ENCODE measurements at regions not wholly inside any gene's neighbourhood (a gene's known extent, or its start where the extent isn't known, plus 50 kb on each side); places are given as distances from the start of the nearest gene placed in this dataset.
"Not testable (repeated sequence)": the region's sequence is repeated elsewhere in the genome, so short reads cannot be mapped to it uniquely, and the experiment has no call there.

GRCh38 chr2:65762068-65762467 lies 329.7 kb upstream of the SPRED2 start:
- Mint-ChIP-seq H3K4me1 (ENCODE audit: low read depth) (no peaks in the 10 kb centered on the region), H3K9me3 (peaks cover 7% of the 10 kb centered on the region), H3K27ac (no peak overlapping the region), H3K27me3 (ENCODE audit: low read depth) (no peaks in the 10 kb centered on the region), H3K36me3 (ENCODE audit: low read depth) (no peaks in the 10 kb centered on the region), H3K4me3 (no peak overlapping the region)
- DNase-seq (ENCODE audit: low spot score): no peak

GRCh38 chr2:65754219-65754618 lies 321.8 kb upstream of the SPRED2 start:
- peaks cover 12% of the 10 kb centered on the region for H3K9me3 Mint-ChIP-seq
- H3K36me3 Mint-ChIP-seq (ENCODE audit: low read depth): no peaks in the 10 kb centered on the region
- H3K4me1 Mint-ChIP-seq (ENCODE audit: low read depth): no peaks in the 10 kb centered on the region
- no peak overlapping the region for H3K4me3 Mint-ChIP-seq
- no peak for DNase-seq (ENCODE audit: low spot score)
- H3K27me3 Mint-ChIP-seq (ENCODE audit: low read depth): no peaks in the 10 kb centered on the region
- no peak overlapping the region for H3K27ac Mint-ChIP-seq

GRCh38 chr2:65751408-65751807 lies 319.0 kb upstream of the SPRED2 start:
- Mint-ChIP-seq H3K9me3 (peaks cover 4% of the 10 kb centered on the region), H3K27me3 (ENCODE audit: low read depth) (no peaks in the 10 kb centered on the region), H3K4me1 (ENCODE audit: low read depth) (no peaks in the 10 kb centered on the region), H3K27ac (no peak overlapping the region), H3K36me3 (ENCODE audit: low read depth) (no peaks in the 10 kb centered on the region), H3K4me3 (no peak overlapping the region)
- DNase-seq (ENCODE audit: low spot score): no peak

- H3K4me3 Mint-ChIP-seq: no peak overlapping the region
- no peak for DNase-seq (ENCODE audit: low spot score)
- no peaks in the 10 kb centered on the region for H3K27me3 Mint-ChIP-seq (ENCODE audit: low read depth)
- no peaks in the 10 kb centered on the region for H3K4me1 Mint-ChIP-seq (ENCODE audit: low read depth)
- no peaks in the 10 kb centered on the region for H3K36me3 Mint-ChIP-seq (ENCODE audit: low read depth)
- no peaks in the 10 kb centered on the region for H3K9me3 Mint-ChIP-seq
- no peak overlapping the region for H3K27ac Mint-ChIP-seq
Observed at GRCh38 chr2:65749545-65749944, 317.1 kb upstream of the SPRED2 start.

GRCh38 chr2:65747875-65748274 lies 315.5 kb upstream of the SPRED2 start:
- not testable (repeated sequence) for H3K4me1 Mint-ChIP-seq (ENCODE audit: low read depth); H3K27ac Mint-ChIP-seq; H3K27me3 Mint-ChIP-seq (ENCODE audit: low read depth); H3K36me3 Mint-ChIP-seq (ENCODE audit: low read depth); H3K9me3 Mint-ChIP-seq; H3K4me3 Mint-ChIP-seq; DNase-seq (ENCODE audit: low spot score)

- H3K4me1 Mint-ChIP-seq (ENCODE audit: low read depth): no peaks in the 10 kb centered on the region
- no peak for DNase-seq (ENCODE audit: low spot score)
- no peaks in the 10 kb centered on the region for H3K9me3 Mint-ChIP-seq
- H3K27ac Mint-ChIP-seq: no peak overlapping the region
- no peak overlapping the region for H3K4me3 Mint-ChIP-seq
- H3K27me3 Mint-ChIP-seq (ENCODE audit: low read depth): no peaks in the 10 kb centered on the region
- no peaks in the 10 kb centered on the region for H3K36me3 Mint-ChIP-seq (ENCODE audit: low read depth)
Observed at GRCh38 chr2:65746931-65747675, 314.7 kb upstream of the SPRED2 start.

- DNase-seq (ENCODE audit: low spot score): no peak
- H3K4me1 Mint-ChIP-seq (ENCODE audit: low read depth): no peaks in the 10 kb centered on the region
- no peak overlapping the region for H3K4me3 Mint-ChIP-seq
- H3K36me3 Mint-ChIP-seq (ENCODE audit: low read depth): no peaks in the 10 kb centered on the region
- no peaks in the 10 kb centered on the region for H3K27me3 Mint-ChIP-seq (ENCODE audit: low read depth)
- no peaks in the 10 kb centered on the region for H3K9me3 Mint-ChIP-seq
- H3K27ac Mint-ChIP-seq: no peak overlapping the region
Observed at GRCh38 chr2:65744477-65745200, 312.2 kb upstream of the SPRED2 start.

- Mint-ChIP-seq H3K4me1 (ENCODE audit: low read depth) (no peaks in the 10 kb centered on the region), H3K9me3 (no peaks in the 10 kb centered on the region), H3K4me3 (no peak overlapping the region), H3K36me3 (ENCODE audit: low read depth) (no peaks in the 10 kb centered on the region), H3K27ac (no peak overlapping the region), H3K27me3 (ENCODE audit: low read depth) (no peaks in the 10 kb centered on the region)
- no peak for DNase-seq (ENCODE audit: low spot score)
Observed at GRCh38 chr2:65742977-65743376, 310.6 kb upstream of the SPRED2 start.

- Mint-ChIP-seq H3K27me3 (ENCODE audit: low read depth) (no peaks in the 10 kb centered on the region), H3K9me3 (no peaks in the 10 kb centered on the region), H3K27ac (no peak overlapping the region), H3K4me1 (ENCODE audit: low read depth) (no peaks in the 10 kb centered on the region), H3K4me3 (no peak overlapping the region), H3K36me3 (ENCODE audit: low read depth) (no peaks in the 10 kb centered on the region)
- DNase-seq (ENCODE audit: low spot score): no peak
Observed at GRCh38 chr2:65739927-65740326, 307.5 kb upstream of the SPRED2 start.

GRCh38 chr2:65737452-65738011 lies 305.1 kb upstream of the SPRED2 start:
- no peaks in the 10 kb centered on the region for H3K9me3 Mint-ChIP-seq
- no peaks in the 10 kb centered on the region for H3K36me3 Mint-ChIP-seq (ENCODE audit: low read depth)
- no peak overlapping the region for H3K27ac Mint-ChIP-seq
- H3K27me3 Mint-ChIP-seq (ENCODE audit: low read depth): no peaks in the 10 kb centered on the region
- no peak overlapping the region for H3K4me3 Mint-ChIP-seq
- no peak for DNase-seq (ENCODE audit: low spot score)
- H3K4me1 Mint-ChIP-seq (ENCODE audit: low read depth): no peaks in the 10 kb centered on the region

- H3K9me3 Mint-ChIP-seq: no peaks in the 10 kb centered on the region
- H3K36me3 Mint-ChIP-seq (ENCODE audit: low read depth): no peaks in the 10 kb centered on the region
- DNase-seq (ENCODE audit: low spot score): no peak
- no peak overlapping the region for H3K27ac Mint-ChIP-seq
- H3K27me3 Mint-ChIP-seq (ENCODE audit: low read depth): no peaks in the 10 kb centered on the region
- H3K4me1 Mint-ChIP-seq (ENCODE audit: low read depth): no peaks in the 10 kb centered on the region
- H3K4me3 Mint-ChIP-seq: no peak overlapping the region
Observed at GRCh38 chr2:65731476-65731875, 299.1 kb upstream of the SPRED2 start.

- H3K27ac Mint-ChIP-seq: no peak overlapping the region
- H3K4me1 Mint-ChIP-seq (ENCODE audit: low read depth): no peaks in the 10 kb centered on the region
- no peaks in the 10 kb centered on the region for H3K27me3 Mint-ChIP-seq (ENCODE audit: low read depth)
- no peaks in the 10 kb centered on the region for H3K9me3 Mint-ChIP-seq
- H3K4me3 Mint-ChIP-seq: no peak overlapping the region
- DNase-seq (ENCODE audit: low spot score): no peak
- no peaks in the 10 kb centered on the region for H3K36me3 Mint-ChIP-seq (ENCODE audit: low read depth)
Observed at GRCh38 chr2:65730186-65730585, 297.8 kb upstream of the SPRED2 start.

GRCh38 chr2:65729246-65729645 lies 296.8 kb upstream of the SPRED2 start:
- Mint-ChIP-seq H3K4me3 (no peak overlapping the region), H3K36me3 (ENCODE audit: low read depth) (no peaks in the 10 kb centered on the region), H3K9me3 (no peaks in the 10 kb centered on the region), H3K4me1 (ENCODE audit: low read depth) (no peaks in the 10 kb centered on the region), H3K27me3 (ENCODE audit: low read depth) (no peaks in the 10 kb centered on the region), H3K27ac (no peak overlapping the region)
- no peak for DNase-seq (ENCODE audit: low spot score)

- DNase-seq (ENCODE audit: low spot score): no peak
- Mint-ChIP-seq H3K27ac (no peak overlapping the region), H3K9me3 (no peaks in the 10 kb centered on the region), H3K36me3 (ENCODE audit: low read depth) (no peaks in the 10 kb centered on the region), H3K27me3 (ENCODE audit: low read depth) (no peaks in the 10 kb centered on the region), H3K4me1 (ENCODE audit: low read depth) (no peaks in the 10 kb centered on the region), H3K4me3 (no peak overlapping the region)
Observed at GRCh38 chr2:65728477-65729180, 296.2 kb upstream of the SPRED2 start.

Data from T-helper 2 cell treated with Interferon-gamma antibody and Interleukin-4, amounts not matched to agents 5 μg/mL and 100 μg/mL, for 36 hours (primary cell).